GM12878 (cell line): ENCODE measurements at regions not wholly inside any gene's neighbourhood (a gene's known extent, or its start where the extent isn't known, plus 50 kb on each side); places are given as distances from the start of the nearest gene placed in this dataset.

Source experiments
- ATAC-seq: fragments of 200-7000 bp; cut with Tn5 transposase; 3 replicates; pipeline ENCODE4 v1.9.1; 2020; ENCODE audit warnings: mild to moderate bottlenecking, moderate library complexity
- BruUV-seq: library from RNA; stranded (reverse); fragments of 400-500 nt; replicated peaks from 2 replicates; lab custom pipeline; 2021; lab: Mats Ljungman, UMichigan
- CTCF ChIA-PET: fragments of 300-600 bp; sonication (Branson Sonifier 250); formaldehyde crosslinking; extraction: SDS; loops from one replicate; lab custom pipeline; 2021; ENCODE audit warnings: inconsistent platforms; lab: Yijun Ruan, JAX
- POLR2A ChIA-PET: fragments of 350-600 bp; formaldehyde crosslinking; extraction: SDS; loops from one replicate; lab custom pipeline; 2021; ENCODE audit warnings: inconsistent platforms; lab: Charles Lee
- RAD21 ChIA-PET: fragments of 300-600 bp; sonication (Branson Sonifier 250); formaldehyde crosslinking; loops from one replicate; lab custom pipeline; 2023; ENCODE audit warnings: antibody characterized with exemption; ENCODE audit not compliant: unreplicated experiment; lab: Charles Lee
- SMC1A ChIA-PET: fragments of 300-600 bp; sonication (Branson Sonifier 250); formaldehyde crosslinking; loops from one replicate; lab custom pipeline; 2023; ENCODE audit not compliant: unreplicated experiment, uncharacterized antibody; lab: Charles Lee
- DNase-seq: peaks from one replicate; pipeline ENCODE4 v3.0.0-alpha.2; 2011; ENCODE audit warnings: low read depth, low spot score
- FAIRE-seq: peaks from 3 replicates; lab custom pipeline; 2011; peaks lifted over from hg19 to GRCh38; lab: Jason Lieb, UNC
- H2AFZ ChIP-seq: 2 replicates; pipeline ENCODE4 v1.6.0; 2011; ENCODE audit warnings: low read depth, low read length, control low read depth; ENCODE audit not compliant: control insufficient read depth
- H3K27ac ChIP-seq: 2 replicates; pipeline ENCODE4 v1.5.1; 2011; ENCODE audit warnings: control low read depth; ENCODE audit not compliant: control insufficient read depth, insufficient read depth
- H3K27me3 ChIP-seq, 2 experiments: replicated peaks in 1 of 2; 2 replicates each; pipeline versions ENCODE4 v1.6.0 to v1.6.1; 2011; ENCODE audit warnings: low read length in 1 of 2; ENCODE audit not compliant: control insufficient read depth in 2 of 2, insufficient read depth in 2 of 2
- H3K36me3 ChIP-seq, 2 experiments: 2 replicates each; pipeline ENCODE4 v1.5.1; 2011; ENCODE audit warnings: low read length in 1 of 2; ENCODE audit not compliant: control insufficient read depth in 2 of 2, insufficient read depth in 2 of 2
- H3K4me1 ChIP-seq: 2 replicates; pipeline ENCODE4 v1.6.1; 2011; ENCODE audit warnings: mild to moderate bottlenecking, low read length, moderate library complexity, mixed read lengths; ENCODE audit not compliant: control insufficient read depth, insufficient read depth
- H3K4me2 ChIP-seq: 2 replicates; pipeline ENCODE4 v1.6.0; 2011; ENCODE audit warnings: control low read depth; ENCODE audit not compliant: control insufficient read depth, insufficient read depth
- H3K4me3 ChIP-seq: fragments of 200-600 bp; sonication (generic); 2 replicates; pipeline ENCODE4 v1.5.1; 2016
- H3K79me2 ChIP-seq: 2 replicates; pipeline ENCODE4 v1.6.0; 2011; ENCODE audit warnings: low read length; ENCODE audit not compliant: control insufficient read depth, insufficient read depth
- H3K9ac ChIP-seq: 2 replicates; pipeline ENCODE4 v1.8.0; 2011; ENCODE audit warnings: low read length, control low read depth, mixed read lengths; ENCODE audit not compliant: control insufficient read depth, insufficient read depth
- H3K9me3 ChIP-seq: replicated peaks from 3 replicates; pipeline ENCODE4 v1.5.1; 2011; ENCODE audit warnings: mild to moderate bottlenecking, low read length; ENCODE audit not compliant: control insufficient read depth, insufficient read depth
- H4K20me1 ChIP-seq: 2 replicates; pipeline ENCODE4 v1.6.0; 2011; ENCODE audit not compliant: control insufficient read depth, insufficient read depth
- CHD2 ChIP-seq: IDR thresholded peaks from 2 replicates; pipeline ENCODE4 v1.6.1; 2011; ENCODE audit warnings: low read depth, low read length, improper control_type of control experiment, borderline replicate concordance
- CREM ChIP-seq: IDR thresholded peaks from 2 replicates; pipeline ENCODE4 v1.6.1; 2014; ENCODE audit warnings: antibody characterized with exemption, low read depth
- EGR1 ChIP-seq, 2 experiments: IDR thresholded peaks; 1 replicate in 1 of 2; 2 replicates in 1 of 2; pipeline ENCODE4 v1.6.1; 2011 to 2012; ENCODE audit warnings: low read depth in 2 of 2, low read length in 2 of 2, borderline replicate concordance in 1 of 2, mild to moderate bottlenecking in 1 of 2, moderate library complexity in 1 of 2
- ELK1 ChIP-seq: IDR thresholded peaks from 2 replicates; pipeline ENCODE4 v1.6.1; 2012; ENCODE audit warnings: low read depth, low read length, improper control_type of control experiment
- FOS ChIP-seq: IDR thresholded peaks from 3 replicates; pipeline ENCODE4 v1.6.1; 2011; ENCODE audit warnings: borderline replicate concordance; ENCODE audit not compliant: insufficient read length; ENCODE audit errors: extremely low read depth
- HDGF ChIP-seq: fragments of 450-650 bp; IDR thresholded peaks from 2 replicates; pipeline ENCODE4 v1.6.1; 2016; ENCODE audit warnings: antibody characterized with exemption
- IRF4 ChIP-seq: IDR thresholded peaks from 2 replicates; pipeline ENCODE4 v1.6.1; 2011; ENCODE audit warnings: low read depth, low read length
- KLF5 ChIP-seq: fragments of 450-650 bp; IDR thresholded peaks from 2 replicates; pipeline ENCODE4 v1.6.1; 2014; ENCODE audit warnings: mild to moderate bottlenecking; ENCODE audit not compliant: partially characterized antibody
- MAX ChIP-seq: IDR thresholded peaks from 2 replicates; pipeline ENCODE4 v1.6.1; 2012; ENCODE audit warnings: low read depth, low read length, improper control_type of control experiment
- MTA2 ChIP-seq: fragments of 450-650 bp; IDR thresholded peaks from 2 replicates; pipeline ENCODE4 v1.6.1; 2016; ENCODE audit warnings: low read depth, mild to moderate bottlenecking, moderate library complexity
- MYC ChIP-seq: IDR thresholded peaks from 2 replicates; pipeline ENCODE4 v1.6.1; 2011; ENCODE audit warnings: mild to moderate bottlenecking, low read length, moderate library complexity, inconsistent platforms; ENCODE audit not compliant: insufficient read depth, insufficient replicate concordance, insufficient read length, severe bottlenecking
- NKRF ChIP-seq: fragments of 450-650 bp; conservative IDR thresholded peaks from 2 replicates; pipeline ENCODE4 v1.6.1; 2017; ENCODE audit warnings: mild to moderate bottlenecking, moderate library complexity
- POU2F2 ChIP-seq: IDR thresholded peaks from 3 replicates; pipeline ENCODE4 v1.6.1; 2011; ENCODE audit warnings: low read depth, mild to moderate bottlenecking, low read length, borderline replicate concordance
- SIN3A ChIP-seq: IDR thresholded peaks from 2 replicates; pipeline ENCODE4 v1.6.1; 2012; ENCODE audit warnings: low read depth, low read length, improper control_type of control experiment
- SUPT20H ChIP-seq: IDR thresholded peaks from 2 replicates; pipeline ENCODE4 v1.6.1; 2011; ENCODE audit warnings: low read depth, mild to moderate bottlenecking, low read length, moderate library complexity, borderline replicate concordance; ENCODE audit not compliant: control insufficient read depth
- TCF7 ChIP-seq: IDR thresholded peaks from 2 replicates; pipeline ENCODE4 v1.6.1; 2014; ENCODE audit warnings: antibody characterized with exemption, borderline replicate concordance
- ZBED1 ChIP-seq: IDR thresholded peaks from 2 replicates; pipeline ENCODE4 v1.6.1; 2016; ENCODE audit warnings: borderline replicate concordance
- ZBTB40 ChIP-seq: fragments of 450-650 bp; IDR thresholded peaks from 2 replicates; pipeline ENCODE4 v1.6.1; 2016; ENCODE audit warnings: mild to moderate bottlenecking, moderate library complexity, borderline replicate concordance
- ZZZ3 ChIP-seq: IDR thresholded peaks from 2 replicates; pipeline ENCODE4 v1.6.1; 2011; ENCODE audit warnings: low read depth; ENCODE audit not compliant: control insufficient read depth, insufficient read length
- WGBS: methylation state at CpG from one replicate; pipeline ENCODE4 v1.1.6; 2016; ENCODE audit warnings: low lambda C conversion rate; ENCODE audit not compliant: insufficient replicate concordance, insufficient coverage; ENCODE audit errors: missing lambda C conversion rate; 5-methylcytosine and 5-hydroxymethylcytosine counted together
- in situ Hi-C: fragments of 300-500 bp; cut with MboI; formaldehyde crosslinking; loops from 9 replicates; pipeline ENCODE4 v1.14.3; 2018; ENCODE audit warnings: mixed read lengths
- intact Hi-C: fragments of 100-400 bp; cut with micrococcal nuclease; formaldehyde crosslinking; loops from one replicate; pipeline ENCODE4 v1.14.2; 2022; ENCODE audit not compliant: unreplicated experiment

GRCh38 chr2:7846607-7847006, 835.2 kb upstream of the ID2 start:
- Histone ChIP-seq H3K9me3 (no peaks in the 10 kb centered on the region), H2AFZ (no peak overlapping the region), H3K4me1 (peaks cover 6% of the 10 kb centered on the region; the same call in 1 of the 2 replicates), H3K4me3 (no peak overlapping the region), H4K20me1 (no peaks in the 10 kb centered on the region), H3K9ac (no peak overlapping the region), H3K27ac (no peak overlapping the region), H3K36me3 (no peaks in the 10 kb centered on the region), H3K79me2 (no peaks in the 10 kb centered on the region), H3K4me2 (no peak overlapping the region), H3K27me3 (no peaks in the 10 kb centered on the region)
- FAIRE-seq: no peak
- in situ Hi-C loops (no loop called here), intact Hi-C loops (no loop called here)
- no peak for DNase-seq
- CTCF ChIA-PET: interaction anchor here (1.8 kb wide), 1 partner anchor 10 kb away, joined by 3 read pairs; no protein-coding TSS in a partner anchor
- no peak for ATAC-seq
- no TSS peak for BruUV-seq
- RAD21 ChIA-PET: no interaction called here
- SMC1A ChIA-PET: interaction anchor here (0.6 to 2.2 kb wide), 7 partner anchors 9 to 461 kb away, joined by 3 to 9 read pairs (median 3); no protein-coding TSS in a partner anchor
- POLR2A ChIA-PET: no interaction called here
- WGBS: 40% methylated on average over 5 of the region's 5 CpGs
- TF ChIP-seq SUPT20H: no peak
- no peak for TF ChIP-seq CHD2
- no peak for TF ChIP-seq NKRF
- TF ChIP-seq CREM: no peak
- TF ChIP-seq ZZZ3: no peak
- no peak for TF ChIP-seq EGR1 (IDR thresholded peaks at IDR 0.05; ENCODE audit: borderline replicate concordance in 1 of 2, low read depth in 2 of 2, low read length in 2 of 2)
- TF ChIP-seq SIN3A: no peak
- TF ChIP-seq MYC: no peak
- no peak for TF ChIP-seq ZBED1
- TF ChIP-seq HDGF: no peak
- no peak for TF ChIP-seq ZBTB40
- no peak for TF ChIP-seq MTA2
- no peak for TF ChIP-seq MAX
- no peak for TF ChIP-seq ELK1
- TF ChIP-seq TCF7: no peak
- TF ChIP-seq FOS: no peak
- no peak for TF ChIP-seq POU2F2
- no peak for TF ChIP-seq IRF4
- no peak for TF ChIP-seq KLF5
- TF ChIP-seq, all 136 proteins: peak for 0
